ENCODE measurements at regions not wholly inside any gene's neighbourhood (a gene's known extent, or its start where the extent isn't known, plus 50 kb on each side); places are given as distances from the start of the nearest gene placed in this dataset.

GRCh38 chr21:25126564-25126963, 480.7 kb downstream of the MRPL39 start:
- TF ChIP-seq EZH2 (IDR thresholded peaks at IDR 0.05; ENCODE audit: insufficient read depth, low read length) (no peak), CTCF (IDR thresholded peaks at IDR 0.05; ENCODE audit: insufficient read depth, low read depth, low read length) (no peak)

All from astrocyte (in vitro differentiated cells and primary cell).